GM18870 (cell line): ENCODE measurements at regions not wholly inside any gene's neighbourhood (a gene's known extent, or its start where the extent isn't known, plus 50 kb on each side); places are given as distances from the start of the nearest gene placed in this dataset.
"Not testable (repeated sequence)": the region's sequence is repeated elsewhere in the genome, so short reads cannot be mapped to it uniquely, and the experiment has no call there.

ENCODE experiments used
- ATAC-seq: cut with Tn5 transposase; IDR thresholded peaks from one replicate; pipeline ENCODE4 v1.9.1; 2021; ENCODE audit warnings: moderate library complexity; ENCODE audit not compliant: unreplicated experiment

- no peak for ATAC-seq
These were observed 735.0 kb upstream of the RIOK2 start for GRCh38 chr5:97918057-97918456.

DNA sequence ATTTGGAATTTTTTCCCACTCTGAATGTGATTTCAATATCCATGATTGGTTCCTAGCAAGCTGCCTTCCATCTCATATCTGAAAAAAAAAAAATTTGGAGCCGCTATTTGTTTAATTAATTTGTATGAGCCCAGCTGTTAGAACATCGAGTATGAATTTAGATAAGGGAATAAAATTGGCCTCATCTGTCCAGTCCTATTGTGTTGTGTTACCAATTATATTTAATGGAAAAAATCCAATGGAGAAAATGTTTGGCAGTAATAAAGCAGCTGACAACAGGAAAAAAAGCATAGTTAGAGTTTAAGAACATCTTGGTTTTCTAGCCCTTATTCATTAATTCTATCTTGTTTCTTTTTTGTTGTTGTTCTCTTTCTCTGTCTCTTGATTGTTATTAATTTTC is 735.6 kb upstream of the RIOK2 start:
- no peak for ATAC-seq

GRCh38 chr5:97919719-97920118 is 736.7 kb upstream of the RIOK2 start:
- ATAC-seq, result no peak

DNA sequence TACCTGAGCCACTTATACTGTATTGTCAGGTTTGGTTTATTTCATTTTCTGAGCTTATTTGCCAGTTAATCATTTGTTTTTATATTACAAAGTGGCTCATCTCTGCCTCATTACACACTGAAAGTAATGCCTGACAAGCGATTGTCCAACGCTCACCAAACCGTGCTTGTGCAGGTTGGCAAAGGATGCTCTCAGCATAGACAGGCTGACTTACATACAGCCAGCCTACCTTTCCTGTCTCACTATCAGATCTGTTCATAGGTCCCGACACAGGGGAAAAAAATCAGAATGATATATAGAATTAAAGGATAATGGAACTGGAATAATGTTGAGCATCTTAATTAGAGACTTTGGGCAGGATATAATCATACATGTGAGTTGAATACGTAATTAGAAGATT is 739.7 kb upstream of the RIOK2 start:
- no peak for ATAC-seq

DNA sequence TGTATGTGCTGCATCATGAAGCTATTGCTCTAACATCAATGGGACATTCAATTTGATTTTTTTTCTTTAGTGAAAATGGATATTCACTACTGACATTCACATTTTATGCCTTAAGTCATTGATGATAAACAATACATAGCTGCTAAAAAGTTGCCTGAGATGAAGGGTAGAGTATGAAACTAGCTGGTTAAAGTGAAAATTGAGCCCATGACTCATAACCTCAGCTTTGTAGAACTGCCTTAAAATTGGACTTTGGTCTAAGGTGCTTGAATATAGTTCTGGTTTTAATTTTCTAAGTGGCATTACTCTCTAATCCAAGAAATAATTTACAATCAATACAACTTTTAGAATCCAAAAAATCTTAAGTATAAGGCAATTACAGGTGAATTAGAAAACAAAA is 740.4 kb upstream of the RIOK2 start:
- ATAC-seq, result peak; percentile 85

DNA sequence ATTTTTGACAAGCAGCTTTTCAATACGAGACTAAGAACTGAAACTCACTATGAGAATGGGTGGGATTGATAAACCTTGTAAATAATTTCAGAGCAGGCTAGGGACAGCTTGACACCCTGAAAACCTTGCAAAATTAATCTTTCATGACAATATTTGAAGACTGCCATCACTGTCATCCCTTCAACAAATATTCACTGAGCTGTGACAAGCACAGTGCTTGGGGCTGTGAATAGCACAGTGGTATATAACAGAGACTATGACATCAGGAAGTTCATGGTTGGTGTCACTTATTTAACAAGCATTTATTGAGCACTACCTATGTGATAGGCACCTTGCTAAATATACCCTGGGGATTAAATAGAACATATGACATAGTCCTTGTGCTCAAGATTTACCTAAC is 741.0 kb upstream of the RIOK2 start:
- ATAC-seq, result peak; percentile 61

GRCh38 chr5:97929383-97929782 is 746.3 kb upstream of the RIOK2 start:
- no peak for ATAC-seq

- ATAC-seq, result no peak
These were observed 748.8 kb upstream of the RIOK2 start for GRCh38 chr5:97931829-97932228.

DNA sequence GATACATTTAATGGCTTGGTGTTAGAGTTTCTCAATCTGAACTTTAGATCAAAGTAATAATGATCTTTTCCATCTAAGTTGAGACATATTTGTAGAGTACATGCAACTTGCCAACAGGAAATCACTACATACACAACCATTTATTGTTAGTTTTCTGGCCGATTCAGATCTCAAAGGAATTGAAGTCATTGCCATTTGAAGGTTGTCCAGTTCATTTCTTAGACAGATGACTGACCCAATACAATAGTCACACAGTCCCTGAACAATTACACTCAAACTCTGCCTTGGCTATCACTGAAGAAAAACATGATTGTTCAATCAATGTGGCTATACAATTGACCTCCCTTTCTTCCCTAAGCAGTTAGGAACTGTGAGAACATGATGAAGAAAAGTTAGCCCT is 753.2 kb upstream of the RIOK2 start:
- no peak for ATAC-seq

DNA sequence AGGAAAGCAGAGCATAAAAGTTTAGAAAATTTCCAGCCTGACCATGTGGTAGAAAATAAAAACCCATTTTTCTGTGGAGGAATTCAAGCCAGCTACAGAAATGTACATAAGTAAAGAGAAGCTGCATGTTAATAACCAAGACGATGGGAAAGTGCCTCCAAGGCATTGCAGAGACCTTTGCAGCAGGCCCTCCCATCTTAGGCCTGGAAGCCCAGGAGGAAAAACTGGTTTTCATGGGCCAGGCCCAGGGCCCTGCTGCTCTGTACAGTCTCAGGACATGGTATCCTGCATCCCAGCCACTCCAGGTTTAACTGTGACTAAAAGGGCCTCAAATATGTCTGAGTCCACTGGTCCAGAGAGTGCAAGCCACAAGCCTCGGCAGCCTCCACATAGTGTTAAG is 754.8 kb upstream of the RIOK2 start:
- no peak for ATAC-seq

DNA sequence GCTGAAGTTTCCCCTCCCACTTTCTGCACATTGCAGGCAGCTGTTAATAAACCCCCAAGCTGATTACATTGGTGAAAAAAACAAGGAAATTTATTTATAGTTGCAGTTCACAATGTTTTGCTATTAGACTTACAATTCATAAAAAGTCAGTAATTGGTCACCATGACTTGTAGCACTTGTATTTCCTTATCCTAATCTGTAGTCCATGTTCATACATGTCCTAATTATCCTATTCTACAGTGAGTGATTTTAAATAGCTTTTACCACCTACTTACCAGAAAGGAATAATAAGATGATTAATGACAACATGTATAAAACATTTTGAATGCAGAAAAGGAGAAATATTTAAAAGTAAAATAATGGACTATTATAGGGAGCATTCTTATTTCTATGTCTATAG is 760.0 kb upstream of the RIOK2 start:
- no peak for ATAC-seq

GRCh38 chr5:97951139-97951538 is 768.1 kb upstream of the RIOK2 start:
- ATAC-seq, result no peak

DNA sequence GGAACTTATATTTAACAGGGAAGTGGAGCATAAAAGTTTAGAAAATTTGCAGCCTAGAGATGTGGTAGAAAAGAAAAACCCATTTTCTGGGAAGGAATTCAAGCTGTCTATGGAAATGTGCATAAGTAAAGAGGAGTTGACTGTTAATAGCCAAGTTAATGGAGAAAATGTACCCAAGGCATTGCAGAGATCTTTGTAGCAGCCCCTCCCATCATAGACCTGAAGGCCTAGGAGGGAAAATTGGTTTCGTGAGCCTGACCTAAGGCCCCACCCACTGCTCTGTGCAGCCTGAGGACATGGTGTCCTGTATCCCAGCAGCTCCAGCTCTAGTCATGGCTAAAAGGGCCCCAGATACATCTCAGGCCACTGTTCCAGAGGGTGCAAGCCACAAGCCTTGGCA is 772.4 kb upstream of the RIOK2 start:
- no peak for ATAC-seq

- ATAC-seq, result no peak
These were observed 784.2 kb upstream of the RIOK2 start for GRCh38 chr5:97967292-97967691.

DNA sequence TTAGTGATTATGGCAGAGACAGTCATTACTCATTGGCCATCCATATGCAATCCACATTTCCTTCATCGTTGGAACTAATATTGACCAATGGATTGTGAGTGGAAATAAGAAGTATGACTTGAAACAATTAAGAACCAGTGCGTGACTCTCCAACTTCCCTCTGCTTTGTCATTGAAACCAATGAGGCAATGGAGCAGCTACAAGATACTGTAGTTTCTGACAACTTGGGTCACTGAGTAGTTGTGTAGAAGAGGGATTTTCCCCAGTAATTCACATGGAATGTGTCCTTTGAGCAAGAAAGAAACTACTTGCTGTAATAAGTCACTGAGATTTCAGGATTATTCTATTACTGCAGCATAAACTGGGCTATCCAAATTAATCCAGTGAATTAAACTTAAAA is 785.3 kb upstream of the RIOK2 start:
- ATAC-seq, result no peak

DNA sequence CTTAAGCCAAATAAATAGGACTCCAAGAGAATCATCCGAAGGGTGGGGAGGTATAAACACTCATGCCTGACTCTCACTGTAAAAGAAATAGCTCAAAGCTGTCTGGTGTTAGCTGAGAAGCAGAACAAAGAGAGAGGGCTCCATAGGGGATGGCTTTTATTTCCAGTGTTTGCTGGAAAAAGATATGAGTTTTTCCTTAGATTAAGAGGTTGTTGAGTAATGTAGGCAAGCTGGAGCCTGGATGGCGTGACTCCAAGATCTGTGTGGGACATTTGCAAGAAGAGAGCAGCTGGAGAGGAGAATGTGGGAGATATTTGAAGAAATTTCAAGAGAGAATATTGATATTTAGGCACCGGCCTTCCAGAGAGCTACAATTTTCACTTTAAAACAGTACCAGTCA is 793.7 kb upstream of the RGMB start:
- no peak for ATAC-seq

DNA sequence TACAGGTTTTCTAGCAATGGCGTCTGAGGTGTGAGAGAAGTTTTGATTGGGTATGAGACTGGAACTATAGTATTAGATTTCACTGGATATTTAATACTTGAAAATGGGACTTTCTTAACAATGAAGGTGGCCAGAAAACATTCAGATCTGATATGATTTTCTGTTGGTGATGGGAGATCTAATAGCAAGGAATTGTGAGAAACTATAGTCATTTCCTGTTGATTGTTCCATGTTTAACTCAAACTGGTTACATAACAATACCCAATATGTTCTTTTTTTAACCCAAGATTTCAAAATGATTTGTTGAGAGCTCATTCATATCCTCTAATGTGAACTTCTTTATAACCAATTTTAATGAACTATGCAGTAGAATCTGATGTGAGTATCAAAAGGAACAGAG is 793.2 kb upstream of the RGMB start:
- ATAC-seq, result no peak

GRCh38 chr5:97986069-97986468 is 787.4 kb upstream of the RGMB start:
- ATAC-seq, result no peak

GRCh38 chr5:97991236-97991635 is 782.2 kb upstream of the RGMB start:
- ATAC-seq, result no peak

DNA sequence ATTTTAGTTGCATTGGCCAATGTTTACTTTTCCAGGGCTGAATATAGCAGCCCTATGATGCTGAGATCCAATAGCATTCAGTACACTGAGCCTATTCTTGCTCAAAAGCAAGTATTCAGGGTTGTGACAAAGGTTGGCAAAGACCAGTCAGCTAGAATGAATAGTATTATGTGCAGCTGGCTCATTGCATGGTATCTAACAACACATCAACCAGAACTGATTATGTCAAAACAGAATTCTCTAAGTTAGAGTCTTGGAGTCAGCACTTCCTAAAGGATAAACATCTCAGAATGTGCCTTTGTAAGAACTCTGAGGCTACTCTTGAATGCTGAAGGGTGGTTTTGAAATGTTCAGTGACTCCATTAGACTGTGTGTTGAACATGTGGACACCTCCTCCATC is 774.5 kb upstream of the RGMB start:
- ATAC-seq, result no peak

DNA sequence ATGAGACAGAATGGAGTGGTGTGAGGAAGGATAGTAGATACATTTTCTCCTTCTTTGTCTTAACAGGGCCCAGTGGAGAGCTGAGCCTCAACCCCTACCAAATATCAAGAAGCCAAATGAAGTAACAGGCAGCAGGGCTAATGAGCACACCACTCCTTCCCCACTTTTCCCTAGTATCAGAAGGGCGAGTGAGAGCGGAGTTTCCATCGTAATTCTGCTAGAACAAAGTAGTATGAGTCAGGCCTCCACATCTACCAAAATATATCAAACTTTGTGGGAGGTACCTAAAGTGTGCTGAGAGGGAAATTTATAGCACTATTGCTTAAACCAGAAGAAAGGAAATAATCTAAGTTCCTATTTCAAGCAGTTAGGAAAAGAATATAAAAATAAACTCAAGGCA is 769.0 kb upstream of the RGMB start:
- no peak for ATAC-seq

DNA sequence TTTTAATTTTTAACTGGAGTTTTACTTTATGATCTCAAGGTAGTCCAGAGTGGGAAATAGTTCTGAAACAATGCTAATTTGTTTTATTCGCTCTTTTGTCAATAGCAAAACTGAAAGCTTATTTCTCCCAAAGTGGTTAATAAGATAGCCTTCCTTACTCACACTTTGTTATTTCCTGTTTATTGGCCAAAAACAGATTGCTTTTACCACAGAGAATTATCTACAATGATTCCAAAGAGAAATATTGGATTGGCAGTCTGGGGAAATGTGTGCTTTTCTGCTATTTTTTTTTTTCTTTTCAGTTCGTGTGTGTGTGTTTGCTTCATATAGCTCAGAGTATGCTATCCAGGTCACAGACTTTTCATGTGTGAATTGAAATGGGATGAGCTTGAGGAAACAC is 756.7 kb upstream of the RGMB start:
- ATAC-seq, result no peak

DNA sequence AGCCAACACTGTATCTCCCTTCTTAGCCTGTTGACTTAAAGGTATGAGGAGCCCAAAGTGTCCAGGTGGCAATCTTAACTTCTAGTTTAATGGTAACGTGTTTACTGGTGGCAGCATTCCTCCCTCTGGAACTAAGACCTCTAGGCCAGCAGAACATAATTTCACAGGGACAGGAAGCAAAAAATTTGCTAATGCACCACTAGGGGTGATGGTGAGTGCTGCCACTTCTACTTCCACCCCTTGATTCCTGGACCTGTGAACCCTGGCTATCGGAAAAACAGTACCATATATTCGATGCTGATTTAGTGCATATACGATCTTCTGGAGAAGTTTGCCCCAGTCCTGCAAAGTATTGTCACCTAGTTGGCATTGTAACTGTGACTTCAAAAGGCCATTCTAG is 743.2 kb upstream of the RGMB start:
- not testable (repeated sequence) for ATAC-seq

- not testable (repeated sequence) for ATAC-seq
These were observed 742.4 kb upstream of the RGMB start for GRCh38 chr5:98031036-98031435.
